ENCODE measurements at regions not wholly inside any gene's neighbourhood (a gene's known extent, or its start where the extent isn't known, plus 50 kb on each side); places are given as distances from the start of the nearest gene placed in this dataset.

- Mint-ChIP-seq H3K36me3 (no peaks in the 10 kb centered on the region), H3K27me3 (no peaks in the 10 kb centered on the region), H3K27ac (no peak overlapping the region), H3K9me3 (peaks cover 10% of the 10 kb centered on the region), H3K4me1 (no peaks in the 10 kb centered on the region), H3K4me3 (no peak overlapping the region)
- CTCF ChIA-PET: no interaction called here
- DNase-seq: peak; percentile 11
Observed at GRCh38 chr20:63060057-63060991, 53.6 kb upstream of the BHLHE23 start.

- peak; percentile 9 for DNase-seq
- CTCF ChIA-PET: no interaction called here
- Mint-ChIP-seq H3K27ac (no peak overlapping the region), H3K4me1 (no peaks in the 10 kb centered on the region), H3K27me3 (no peaks in the 10 kb centered on the region), H3K4me3 (no peak overlapping the region), H3K36me3 (no peaks in the 10 kb centered on the region), H3K9me3 (peaks cover 10% of the 10 kb centered on the region)
Observed at GRCh38 chr20:63059684-63060056, 52.9 kb upstream of the BHLHE23 start.

- H3K9me3 Mint-ChIP-seq: peaks cover 10% of the 10 kb centered on the region
- CTCF ChIA-PET: no interaction called here
- no peaks in the 10 kb centered on the region for H3K27me3 Mint-ChIP-seq
- DNase-seq: peak; percentile 14
- no peak overlapping the region for H3K4me3 Mint-ChIP-seq
- no peaks in the 10 kb centered on the region for H3K36me3 Mint-ChIP-seq
- H3K4me1 Mint-ChIP-seq: no peaks in the 10 kb centered on the region
- H3K27ac Mint-ChIP-seq: no peak overlapping the region
Observed at GRCh38 chr20:63058696-63059335, 52.1 kb upstream of the BHLHE23 start.

- H3K27me3 Mint-ChIP-seq: peaks cover 5% of the 10 kb centered on the region
- CTCF ChIA-PET: interaction anchor here (0.6 to 1.1 kb wide), 2 partner anchors 85 to 173 kb away, joined by 3 read pairs; no protein-coding TSS in a partner anchor
- peaks cover 10% of the 10 kb centered on the region for H3K9me3 Mint-ChIP-seq
- H3K4me3 Mint-ChIP-seq: no peak overlapping the region
- H3K27ac Mint-ChIP-seq: no peak overlapping the region
- DNase-seq: no peak
- no peaks in the 10 kb centered on the region for H3K4me1 Mint-ChIP-seq
- no peaks in the 10 kb centered on the region for H3K36me3 Mint-ChIP-seq
Observed at GRCh38 chr20:63057171-63058117, 50.7 kb upstream of the BHLHE23 start.

- peak; percentile 57 for DNase-seq
- Mint-ChIP-seq H3K4me1 (no peaks in the 10 kb centered on the region), H3K9me3 (peaks cover 5% of the 10 kb centered on the region), H3K27ac (no peak overlapping the region), H3K4me3 (no peak overlapping the region), H3K36me3 (no peaks in the 10 kb centered on the region), H3K27me3 (peaks cover 12% of the 10 kb centered on the region)
- CTCF ChIA-PET: interaction anchor here (0.6 to 1.4 kb wide), 4 partner anchors 84 to 174 kb away, joined by 3 to 4 read pairs (median 3); no protein-coding TSS in a partner anchor
Observed at GRCh38 chr20:63056236-63057170, 49.7 kb upstream of the BHLHE23 start.
